Stimulated activated CD4-positive, alpha-beta T cell treated with anti-CD3 and anti-CD28 coated beads, TNF-alpha, amount 100 ng/mL, for 24 hours (primary cell): ENCODE measurements at regions not wholly inside any gene's neighbourhood (a gene's known extent, or its start where the extent isn't known, plus 50 kb on each side); places are given as distances from the start of the nearest gene placed in this dataset.

Source experiments
- DNase-seq, 3 experiments: peaks; one replicate each; pipeline ENCODE4 v3.0.0-alpha.2; 2020; ENCODE audit warnings: low read depth in 3 of 3

GRCh38 chr11:127233998-127234397 is 233.4 kb upstream of the KIRREL3 start:
- DNase-seq = no peak

- DNase-seq = no peak
Measured at GRCh38 chr11:127230392-127230791, 229.8 kb upstream of the KIRREL3 start.

- no peak for DNase-seq
Measured at GRCh38 chr11:127226949-127227348, 226.4 kb upstream of the KIRREL3 start.

GRCh38 chr11:127226380-127226779 is 225.8 kb upstream of the KIRREL3 start:
- DNase-seq = no peak

- DNase-seq = no peak
Measured at GRCh38 chr11:127225619-127226018, 225.0 kb upstream of the KIRREL3 start.

- no peak for DNase-seq
Measured at GRCh38 chr11:127224276-127224675, 223.7 kb upstream of the KIRREL3 start.

- DNase-seq = no peak
Measured at GRCh38 chr11:127223633-127224032, 223.1 kb upstream of the KIRREL3 start.

GRCh38 chr11:127223026-127223425 is 222.5 kb upstream of the KIRREL3 start:
- no peak for DNase-seq

- DNase-seq = no peak
Measured at GRCh38 chr11:127219704-127220103, 219.1 kb upstream of the KIRREL3 start.

GRCh38 chr11:127218275-127218608 is 217.7 kb upstream of the KIRREL3 start:
- no peak for DNase-seq

GRCh38 chr11:127217452-127218274 is 217.1 kb upstream of the KIRREL3 start:
- no peak for DNase-seq

- DNase-seq = no peak
Measured at GRCh38 chr11:127205688-127206217, 205.2 kb upstream of the KIRREL3 start.

- DNase-seq = no peak
Measured at GRCh38 chr11:127203490-127203889, 202.9 kb upstream of the KIRREL3 start.

GRCh38 chr11:127202105-127202504 is 201.5 kb upstream of the KIRREL3 start:
- DNase-seq = no peak

GRCh38 chr11:127199306-127199801 is 198.8 kb upstream of the KIRREL3 start:
- DNase-seq = no peak

- no peak for DNase-seq
Measured at GRCh38 chr11:127195501-127196120, 195.0 kb upstream of the KIRREL3 start.

GRCh38 chr11:127194521-127194920 is 194.0 kb upstream of the KIRREL3 start:
- DNase-seq = no peak

GRCh38 chr11:127193950-127194349 is 193.4 kb upstream of the KIRREL3 start:
- DNase-seq = no peak

- DNase-seq = no peak
Measured at GRCh38 chr11:127191689-127192088, 191.1 kb upstream of the KIRREL3 start.

GRCh38 chr11:127191261-127191660 is 190.7 kb upstream of the KIRREL3 start:
- no peak for DNase-seq

- no peak for DNase-seq
Measured at GRCh38 chr11:127182586-127183203, 182.1 kb upstream of the KIRREL3 start.

GRCh38 chr11:127157225-127157624 is 156.7 kb upstream of the KIRREL3 start:
- no peak for DNase-seq

GRCh38 chr11:127149410-127149809 is 148.8 kb upstream of the KIRREL3 start:
- no peak for DNase-seq
